Osteoblast (primary cell): ENCODE measurements at regions not wholly inside any gene's neighbourhood (a gene's known extent, or its start where the extent isn't known, plus 50 kb on each side); places are given as distances from the start of the nearest gene placed in this dataset.

Experiments used
- DNase-seq: peaks from one replicate; pipeline ENCODE4 v3.0.0; 2011; ENCODE audit warnings: low spot score, mixed read lengths; ENCODE audit not compliant: insufficient read length; ENCODE audit errors: missing footprints
- H2AFZ ChIP-seq: 2 replicates; pipeline ENCODE4 v1.6.0; 2011; ENCODE audit warnings: mild to moderate bottlenecking, low read length
- H3K27ac ChIP-seq: 2 replicates; pipeline ENCODE4 v1.5.1; 2011; ENCODE audit warnings: mild to moderate bottlenecking, low read depth, low read length, moderate library complexity
- H3K27me3 ChIP-seq: 2 replicates; pipeline ENCODE4 v1.6.0; 2012; ENCODE audit warnings: mild to moderate bottlenecking, control low read depth, inconsistent platforms, low read length, moderate library complexity; ENCODE audit not compliant: insufficient read depth
- H3K36me3 ChIP-seq: 2 replicates; pipeline ENCODE4 v1.5.1; 2011; ENCODE audit warnings: mild to moderate bottlenecking, low read length, control low read depth, moderate library complexity; ENCODE audit not compliant: insufficient read depth
- H3K4me1 ChIP-seq: 2 replicates; pipeline ENCODE4 v1.5.1; 2011; ENCODE audit warnings: mild to moderate bottlenecking, low read length, control low read depth, moderate library complexity; ENCODE audit not compliant: insufficient read depth
- H3K4me2 ChIP-seq: 2 replicates; pipeline ENCODE4 v1.6.0; 2011; ENCODE audit warnings: mild to moderate bottlenecking, low read length; ENCODE audit not compliant: insufficient read depth
- H3K4me3 ChIP-seq: fragments of 200-600 bp; sonication (generic); 3 replicates; pipeline ENCODE4 v1.5.1; 2012; ENCODE audit warnings: mild to moderate bottlenecking, low read length, inconsistent platforms; ENCODE audit not compliant: insufficient read depth
- H3K79me2 ChIP-seq: 2 replicates; pipeline ENCODE4 v1.6.0; 2012; ENCODE audit warnings: mild to moderate bottlenecking, low read length, control low read depth, inconsistent platforms; ENCODE audit not compliant: insufficient read depth
- H3K9me3 ChIP-seq: 2 replicates; pipeline ENCODE4 v1.5.1; 2011; ENCODE audit warnings: low read depth, low read length, control low read depth
- H4K20me1 ChIP-seq: 2 replicates; pipeline ENCODE4 v1.6.0; 2012; ENCODE audit warnings: mild to moderate bottlenecking, low read length, control low read depth; ENCODE audit not compliant: insufficient read depth
- TF ChIP-seq, protein P1 (sequence below): IDR thresholded peaks from 2 replicates; pipeline ENCODE4 v1.5.1; 2011; ENCODE audit warnings: mild to moderate bottlenecking, low read depth, low read length, moderate library complexity; ENCODE audit errors: extremely low read depth

DNA sequence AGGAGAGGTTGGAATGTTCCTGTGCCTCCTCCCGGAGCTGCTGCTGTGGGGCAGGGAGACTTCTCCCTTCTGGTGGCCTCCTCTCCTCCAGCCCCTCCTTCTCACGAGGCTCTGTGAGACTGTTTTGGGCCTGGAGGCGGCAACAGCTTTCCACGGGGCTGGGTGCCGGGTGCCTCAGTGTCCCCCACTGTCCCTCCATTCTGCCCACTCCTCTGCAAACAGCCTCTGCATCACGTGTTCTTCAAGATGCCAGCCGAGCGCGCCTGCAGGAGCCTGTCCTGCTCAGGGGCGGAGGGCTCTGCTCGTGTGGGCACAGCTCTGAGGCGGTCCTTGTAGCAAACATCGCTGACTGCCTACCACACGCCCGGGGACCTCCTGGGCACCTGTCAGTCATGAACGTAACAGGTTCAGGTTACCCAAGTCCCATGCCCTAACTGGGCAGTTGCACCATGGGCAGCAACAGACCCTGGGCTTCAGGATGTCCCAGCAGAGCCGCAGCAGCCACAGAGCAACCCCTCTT, 70.8 kb downstream of the RRM2 start:
- Histone ChIP-seq H3K27ac (no peak overlapping the region), H3K36me3 (no peaks in the 10 kb centered on the region), H3K4me2 (no peak overlapping the region), H2AFZ (no peak overlapping the region), H3K9me3 (no peaks in the 10 kb centered on the region), H3K4me1 (peaks cover 8% of the 10 kb centered on the region), H4K20me1 (no peaks in the 10 kb centered on the region), H3K27me3 (no peaks in the 10 kb centered on the region), H3K4me3 (no peak overlapping the region), H3K79me2 (no peaks in the 10 kb centered on the region)
- DNase-seq: no peak
- TF ChIP-seq, protein P1, sequence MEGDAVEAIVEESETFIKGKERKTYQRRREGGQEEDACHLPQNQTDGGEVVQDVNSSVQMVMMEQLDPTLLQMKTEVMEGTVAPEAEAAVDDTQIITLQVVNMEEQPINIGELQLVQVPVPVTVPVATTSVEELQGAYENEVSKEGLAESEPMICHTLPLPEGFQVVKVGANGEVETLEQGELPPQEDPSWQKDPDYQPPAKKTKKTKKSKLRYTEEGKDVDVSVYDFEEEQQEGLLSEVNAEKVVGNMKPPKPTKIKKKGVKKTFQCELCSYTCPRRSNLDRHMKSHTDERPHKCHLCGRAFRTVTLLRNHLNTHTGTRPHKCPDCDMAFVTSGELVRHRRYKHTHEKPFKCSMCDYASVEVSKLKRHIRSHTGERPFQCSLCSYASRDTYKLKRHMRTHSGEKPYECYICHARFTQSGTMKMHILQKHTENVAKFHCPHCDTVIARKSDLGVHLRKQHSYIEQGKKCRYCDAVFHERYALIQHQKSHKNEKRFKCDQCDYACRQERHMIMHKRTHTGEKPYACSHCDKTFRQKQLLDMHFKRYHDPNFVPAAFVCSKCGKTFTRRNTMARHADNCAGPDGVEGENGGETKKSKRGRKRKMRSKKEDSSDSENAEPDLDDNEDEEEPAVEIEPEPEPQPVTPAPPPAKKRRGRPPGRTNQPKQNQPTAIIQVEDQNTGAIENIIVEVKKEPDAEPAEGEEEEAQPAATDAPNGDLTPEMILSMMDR: no peak

GRCh38 chr2:10193851-10194820, 71.6 kb downstream of the RRM2 start:
- no peaks in the 10 kb centered on the region for H3K79me2 ChIP-seq
- H3K36me3 ChIP-seq: no peaks in the 10 kb centered on the region
- no peak overlapping the region for H3K27ac ChIP-seq
- peaks cover 8% of the 10 kb centered on the region for H3K4me1 ChIP-seq
- H3K4me3 ChIP-seq: no peak overlapping the region
- TF ChIP-seq, protein P1: no peak
- no peaks in the 10 kb centered on the region for H4K20me1 ChIP-seq
- H2AFZ ChIP-seq: peak overlapping the region; percentile 6
- H3K9me3 ChIP-seq: no peaks in the 10 kb centered on the region
- H3K4me2 ChIP-seq: peak overlapping the region; percentile 16
- DNase-seq: peak; percentile 94
- H3K27me3 ChIP-seq: no peaks in the 10 kb centered on the region

- Histone ChIP-seq H3K27me3 (no peaks in the 10 kb centered on the region), H2AFZ (no peak overlapping the region), H3K27ac (no peak overlapping the region), H4K20me1 (no peaks in the 10 kb centered on the region), H3K79me2 (no peaks in the 10 kb centered on the region), H3K4me3 (no peak overlapping the region), H3K9me3 (no peaks in the 10 kb centered on the region), H3K4me1 (peaks cover 8% of the 10 kb centered on the region), H3K36me3 (no peaks in the 10 kb centered on the region), H3K4me2 (no peak overlapping the region)
- DNase-seq: peak; percentile 61
- TF ChIP-seq, protein P1: no peak
These were observed 73.0 kb downstream of the RRM2 start for GRCh38 chr2:10195278-10196109.
